Naive thymus-derived CD4-positive, alpha-beta T cell (primary cell): ENCODE measurements at regions not wholly inside any gene's neighbourhood (a gene's known extent, or its start where the extent isn't known, plus 50 kb on each side); places are given as distances from the start of the nearest gene placed in this dataset.

Source experiments
- ATAC-seq: fragments of 150-1000 bp; cut with Tn5 transposase; 2 replicates; pipeline ENCODE4 v1.10.0; 2021; ENCODE audit warnings: mild to moderate bottlenecking, moderate library complexity
- CTCF ChIA-PET: fragments of 350-600 bp; sonication (Branson Sonifier 250); formaldehyde crosslinking; loops from one replicate; lab custom pipeline; 2021; ENCODE audit warnings: antibody characterized with exemption; lab: Charles Lee
- POLR2A ChIA-PET: fragments of 350-600 bp; sonication (Branson Sonifier 250); formaldehyde crosslinking; loops from one replicate; lab custom pipeline; 2021; ENCODE audit warnings: antibody characterized with exemption, inconsistent platforms; lab: Charles Lee
- DNase-seq, 9 donors: peaks; one replicate each; pipeline versions ENCODE4 v3.0.0 to v3.0.0-alpha.2; 2020 to 2022; ENCODE audit warnings: mixed read lengths in 1 of 9
- H3K27ac ChIP-seq: one replicate; pipeline ENCODE4 v1.7.0; 2013; ENCODE audit warnings: mild to moderate bottlenecking, low read depth, low read length, moderate library complexity
- H3K27me3 ChIP-seq, 2 donors: one replicate each; pipeline ENCODE4 v1.7.0; 2013; ENCODE audit warnings: low read length in 2 of 2, mild to moderate bottlenecking in 2 of 2, moderate library complexity in 2 of 2; ENCODE audit not compliant: control insufficient read depth in 2 of 2, insufficient read depth in 2 of 2
- H3K36me3 ChIP-seq, 3 experiments: 1 replicate in 2 of 3; 2 replicates in 1 of 3; pipeline ENCODE4 v1.7.0; 2013; ENCODE audit warnings: low read length in 3 of 3, mild to moderate bottlenecking in 3 of 3, moderate library complexity in 1 of 3; ENCODE audit not compliant: insufficient read depth in 3 of 3, control insufficient read depth in 2 of 3
- H3K4me1 ChIP-seq, 2 donors: one replicate each; pipeline ENCODE4 v1.7.0; 2013; ENCODE audit warnings: low read length in 2 of 2, mild to moderate bottlenecking in 2 of 2, moderate library complexity in 1 of 2; ENCODE audit not compliant: control insufficient read depth in 2 of 2, insufficient read depth in 2 of 2
- H3K4me3 ChIP-seq: 2 replicates; pipeline ENCODE4 v1.7.0; 2013; ENCODE audit warnings: mild to moderate bottlenecking, low read length
- H3K9me3 ChIP-seq, 3 experiments: 1 replicate in 2 of 3; 2 replicates in 1 of 3; pipeline ENCODE4 v1.7.0; 2013; ENCODE audit warnings: low read length in 3 of 3; ENCODE audit not compliant: control insufficient read depth in 2 of 3
- H3K27ac Mint-ChIP-seq, 9 donors: one replicate each; pipeline ENCODE4 v1.8.0; 2020 to 2022; ENCODE audit warnings: mixed read lengths in 9 of 9, mild to moderate bottlenecking in 8 of 9, moderate library complexity in 5 of 9, inconsistent platforms in 2 of 9
- H3K27me3 Mint-ChIP-seq, 5 donors: one replicate each; pipeline ENCODE4 v1.8.0; 2021 to 2022; ENCODE audit warnings: mixed read lengths in 5 of 5, mild to moderate bottlenecking in 1 of 5
- H3K36me3 Mint-ChIP-seq, 5 donors: one replicate each; pipeline ENCODE4 v1.8.0; 2020 to 2022; ENCODE audit warnings: mixed read lengths in 5 of 5, mild to moderate bottlenecking in 3 of 5, inconsistent platforms in 1 of 5
- H3K4me1 Mint-ChIP-seq, 7 donors: one replicate each; pipeline ENCODE4 v1.8.0; 2020 to 2022; ENCODE audit warnings: mixed read lengths in 7 of 7, mild to moderate bottlenecking in 3 of 7, inconsistent platforms in 1 of 7
- H3K4me3 Mint-ChIP-seq, 10 donors: one replicate each; pipeline ENCODE4 v1.8.0; 2020 to 2022; ENCODE audit warnings: mild to moderate bottlenecking in 10 of 10, mixed read lengths in 10 of 10, moderate library complexity in 6 of 10, inconsistent platforms in 2 of 10
- H3K9me3 Mint-ChIP-seq, 11 donors: one replicate each; pipeline ENCODE4 v1.8.0; 2020 to 2022; ENCODE audit warnings: mixed read lengths in 11 of 11, mild to moderate bottlenecking in 4 of 11, inconsistent platforms in 1 of 11, moderate library complexity in 1 of 11
- intact Hi-C, 2 donors: fragments of 100-400 bp; cut with micrococcal nuclease; formaldehyde crosslinking; loops; one replicate each; pipeline ENCODE4 v1.15.1; 2023

DNA sequence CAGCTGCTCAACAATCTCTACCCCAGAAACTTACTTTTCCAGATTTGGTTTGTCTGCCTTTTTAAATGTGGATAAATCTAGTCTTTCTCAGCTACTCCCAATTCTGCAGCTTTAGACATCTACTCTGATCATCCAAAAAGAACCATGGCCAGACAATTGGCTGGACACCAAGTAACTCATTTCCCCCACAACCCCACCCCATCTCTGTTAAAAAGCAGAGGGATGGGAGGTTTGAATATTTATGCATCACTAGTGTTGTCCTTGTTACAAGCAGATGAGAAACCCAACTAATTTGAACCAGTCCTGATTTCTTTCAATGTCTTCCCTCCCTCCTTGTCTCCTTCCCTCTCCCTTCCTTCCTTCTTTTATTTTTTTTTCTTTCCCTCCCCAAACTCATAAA, 391.9 kb downstream of the GALC start:
- Mint-ChIP-seq H3K9me3 (peaks cover 1 to 24% (median 14%) of the 10 kb centered on the region in 11 donors), H3K27me3 (peaks cover 0 to 9% (median 0%) of the 10 kb centered on the region in 5 donors), H3K4me3 (no peak overlapping the region), H3K27ac (no peak overlapping the region), H3K36me3 (no peaks in the 10 kb centered on the region), H3K4me1 (no peaks in the 10 kb centered on the region)
- intact Hi-C loops: no loop called here
- Histone ChIP-seq H3K27me3 (no peaks in the 10 kb centered on the region), H3K4me1 (no peaks in the 10 kb centered on the region), H3K9me3 (peaks cover 0 to 4% (median 0%) of the 10 kb centered on the region in 3 experiments), H3K4me3 (no peak overlapping the region), H3K36me3 (no peaks in the 10 kb centered on the region), H3K27ac (no peak overlapping the region)
- ChIA-PET CTCF (no interaction called here), POLR2A (no interaction called here)
- DNase-seq (no peak), ATAC-seq (no peak)

DNA sequence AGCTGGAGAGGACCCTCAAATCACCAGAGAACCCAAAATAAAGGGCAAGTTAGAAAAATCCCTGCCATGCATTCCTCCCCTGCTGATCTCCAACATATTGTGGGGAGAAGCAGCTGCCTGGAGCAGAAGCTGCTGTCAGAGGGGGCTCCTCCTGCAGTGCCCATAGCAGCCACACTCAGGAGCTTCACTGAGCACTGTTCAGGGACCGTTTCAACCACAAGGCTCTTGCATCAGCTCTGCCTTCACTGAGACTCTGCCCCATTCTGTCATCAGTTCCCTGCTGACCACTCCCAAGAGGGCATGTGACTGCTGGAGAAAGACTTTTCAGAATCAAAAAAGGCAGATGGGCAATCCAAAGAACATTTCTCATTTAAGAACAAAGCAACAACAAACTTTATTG, 392.7 kb downstream of the GALC start:
- H3K36me3 Mint-ChIP-seq: no peaks in the 10 kb centered on the region

DNA sequence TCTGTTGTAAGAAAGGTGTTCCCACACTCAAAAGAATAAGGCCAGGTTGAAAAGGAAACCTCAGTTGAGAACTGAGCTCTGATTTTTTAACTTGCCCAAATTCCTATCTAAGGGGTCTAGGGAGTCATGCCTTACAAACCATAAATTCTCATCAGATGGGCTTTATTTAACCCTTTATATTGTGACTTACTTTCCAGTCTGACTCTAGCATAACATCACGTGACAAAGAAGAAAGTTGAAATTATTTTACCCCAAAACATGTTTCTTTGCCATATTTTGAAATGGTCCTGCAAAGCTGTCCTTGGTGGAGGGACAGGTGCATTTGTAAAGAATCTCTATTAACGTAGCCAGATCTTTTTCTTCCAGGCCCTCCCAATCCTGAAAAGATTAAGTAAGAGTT, 411.7 kb downstream of the GALC start:
- Histone ChIP-seq H3K27ac (no peak overlapping the region), H3K4me1 (no peaks in the 10 kb centered on the region), H3K27me3 (no peaks in the 10 kb centered on the region), H3K36me3 (no peaks in the 10 kb centered on the region), H3K9me3 (peaks cover 0 to 3% (median 0%) of the 10 kb centered on the region in 3 experiments), H3K4me3 (no peak overlapping the region)
- POLR2A ChIA-PET: no interaction called here
- no peak overlapping the region for H3K4me3 Mint-ChIP-seq
- DNase-seq: no peak
- CTCF ChIA-PET: no interaction called here
- H3K27ac Mint-ChIP-seq: no peak overlapping the region
- H3K4me1 Mint-ChIP-seq: no peaks in the 10 kb centered on the region
- ATAC-seq: no peak
- intact Hi-C loops: no loop called here
- peaks cover 0 to 3% (median 0%) of the 10 kb centered on the region in 5 donors for H3K27me3 Mint-ChIP-seq
- H3K36me3 Mint-ChIP-seq: no peaks in the 10 kb centered on the region
- peaks cover 0 to 7% (median 2%) of the 10 kb centered on the region in 11 donors for H3K9me3 Mint-ChIP-seq

More for the DNA sequence above, 392.7 kb downstream of the GALC start:
- ATAC-seq (no peak), DNase-seq (no peak)
- no peaks in the 10 kb centered on the region for H3K36me3 ChIP-seq
- intact Hi-C loops: no loop called here
- peaks cover 0 to 12% (median 0%) of the 10 kb centered on the region in 5 donors for H3K27me3 Mint-ChIP-seq
- H3K27me3 ChIP-seq: no peaks in the 10 kb centered on the region
- H3K4me1 ChIP-seq: no peaks in the 10 kb centered on the region
- no peak overlapping the region for H3K4me3 Mint-ChIP-seq
- ChIA-PET POLR2A (no interaction called here), CTCF (no interaction called here)
- H3K9me3 Mint-ChIP-seq: peaks cover 1 to 21% (median 9%) of the 10 kb centered on the region in 11 donors
- no peak overlapping the region for H3K4me3 ChIP-seq
- H3K27ac Mint-ChIP-seq: no peak overlapping the region
- H3K9me3 ChIP-seq: no peaks in the 10 kb centered on the region
- no peak overlapping the region for H3K27ac ChIP-seq
- no peaks in the 10 kb centered on the region for H3K4me1 Mint-ChIP-seq

GRCh38 chr14:87579036-87579435, 413.9 kb downstream of the GALC start:
- H3K27ac Mint-ChIP-seq: no peak overlapping the region
- no peak for ATAC-seq
- H3K27ac ChIP-seq: no peak overlapping the region
- H3K36me3 Mint-ChIP-seq: no peaks in the 10 kb centered on the region
- ChIA-PET CTCF (no interaction called here), POLR2A (no interaction called here)
- DNase-seq: no peak
- H3K4me1 ChIP-seq: no peaks in the 10 kb centered on the region
- peaks cover 0 to 3% (median 0%) of the 10 kb centered on the region in 3 experiments for H3K9me3 ChIP-seq
- no peaks in the 10 kb centered on the region for H3K27me3 ChIP-seq
- no peaks in the 10 kb centered on the region for H3K4me1 Mint-ChIP-seq
- no peak overlapping the region for H3K4me3 ChIP-seq
- peaks cover 0 to 3% (median 0%) of the 10 kb centered on the region in 5 donors for H3K27me3 Mint-ChIP-seq
- peaks cover 0 to 10% (median 3%) of the 10 kb centered on the region in 11 donors for H3K9me3 Mint-ChIP-seq
- no peak overlapping the region for H3K4me3 Mint-ChIP-seq
- H3K36me3 ChIP-seq: no peaks in the 10 kb centered on the region
- intact Hi-C loops: no loop called here

- H3K9me3 Mint-ChIP-seq: peaks cover 0 to 11% (median 3%) of the 10 kb centered on the region in 11 donors
- H3K4me3 Mint-ChIP-seq: no peak overlapping the region
- no peak for ATAC-seq
- Histone ChIP-seq H3K4me1 (no peaks in the 10 kb centered on the region), H3K27ac (no peak overlapping the region), H3K9me3 (peaks cover 0 to under 1% (median 0%) of the 10 kb centered on the region in 3 experiments), H3K36me3 (no peaks in the 10 kb centered on the region), H3K4me3 (no peak overlapping the region), H3K27me3 (no peaks in the 10 kb centered on the region)
- DNase-seq: no peak
- H3K27ac Mint-ChIP-seq: no peak overlapping the region
- ChIA-PET POLR2A (no interaction called here), CTCF (no interaction called here)
- intact Hi-C loops: no loop called here
- no peaks in the 10 kb centered on the region for H3K27me3 Mint-ChIP-seq
- no peaks in the 10 kb centered on the region for H3K36me3 Mint-ChIP-seq
- no peaks in the 10 kb centered on the region for H3K4me1 Mint-ChIP-seq
These were observed 417.6 kb downstream of the GALC start for GRCh38 chr14:87575378-87575777.

GRCh38 chr14:87573591-87573990, 419.4 kb downstream of the GALC start:
- Mint-ChIP-seq H3K9me3 (peaks cover 0 to 11% (median 3%) of the 10 kb centered on the region in 11 donors), H3K27me3 (no peaks in the 10 kb centered on the region), H3K4me3 (no peak overlapping the region), H3K4me1 (no peaks in the 10 kb centered on the region), H3K36me3 (no peaks in the 10 kb centered on the region), H3K27ac (no peak overlapping the region)
- H3K9me3 ChIP-seq: no peaks in the 10 kb centered on the region
- ATAC-seq (no peak), DNase-seq (no peak)
- H3K4me3 ChIP-seq: no peak overlapping the region
- no peak overlapping the region for H3K27ac ChIP-seq
- CTCF ChIA-PET: no interaction called here
- H3K27me3 ChIP-seq: no peaks in the 10 kb centered on the region
- intact Hi-C loops: no loop called here
- no peaks in the 10 kb centered on the region for H3K4me1 ChIP-seq
- POLR2A ChIA-PET: no interaction called here
- H3K36me3 ChIP-seq: no peaks in the 10 kb centered on the region

- Histone ChIP-seq H3K27ac (no peak overlapping the region), H3K4me1 (no peaks in the 10 kb centered on the region), H3K36me3 (no peaks in the 10 kb centered on the region), H3K4me3 (no peak overlapping the region), H3K27me3 (no peaks in the 10 kb centered on the region), H3K9me3 (no peaks in the 10 kb centered on the region)
- Mint-ChIP-seq H3K36me3 (no peaks in the 10 kb centered on the region), H3K4me3 (no peak overlapping the region), H3K9me3 (peaks cover 0 to 22% (median 6%) of the 10 kb centered on the region in 11 donors), H3K27ac (no peak overlapping the region), H3K4me1 (no peaks in the 10 kb centered on the region), H3K27me3 (no peaks in the 10 kb centered on the region)
- intact Hi-C loops: no loop called here
- ATAC-seq (no peak), DNase-seq (no peak)
- ChIA-PET POLR2A (no interaction called here), CTCF (no interaction called here)
These were observed 425.2 kb downstream of the GALC start for GRCh38 chr14:87567618-87568295.
